ENCODE measurements at regions not wholly inside any gene's neighbourhood (a gene's known extent, or its start where the extent isn't known, plus 50 kb on each side); places are given as distances from the start of the nearest gene placed in this dataset.

DNA sequence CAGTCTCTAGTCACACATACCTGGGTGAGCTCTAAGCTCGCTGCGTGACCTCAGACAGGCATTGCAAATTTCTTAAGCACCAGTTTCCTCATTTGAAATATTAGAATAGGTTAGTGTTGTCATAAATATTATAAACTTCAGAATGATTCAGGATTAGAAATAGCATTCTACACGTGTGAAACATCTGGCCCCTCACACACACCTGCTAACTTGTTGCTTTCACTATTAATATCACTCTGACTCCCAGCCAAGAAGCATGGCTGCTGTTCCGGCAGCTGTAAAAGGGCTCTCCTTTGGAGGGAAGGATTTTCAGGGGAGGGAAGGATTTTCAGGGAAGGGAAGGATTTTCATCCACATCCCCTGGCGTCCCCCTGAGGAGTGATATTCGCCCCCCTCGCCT is 161.3 kb upstream of the GPR12 start:
- TF ChIP-seq FOXM1 (IDR thresholded peaks at IDR 0.05; ENCODE audit: borderline replicate concordance, low read depth) (no peak), EP300 (IDR thresholded peaks at IDR 0.05; ENCODE audit: borderline replicate concordance) (no peak), RAD21 (IDR thresholded peaks at IDR 0.05; ENCODE audit: low read depth) (no peak), MAX (IDR thresholded peaks at IDR 0.05) (no peak), CEBPB (IDR thresholded peaks at IDR 0.05) (no peak), REST (IDR thresholded peaks at IDR 0.05; ENCODE audit: low read depth) (no peak), TCF12 (IDR thresholded peaks at IDR 0.05; ENCODE audit: low read depth) (no peak)
- TF ChIP-seq, protein P1, sequence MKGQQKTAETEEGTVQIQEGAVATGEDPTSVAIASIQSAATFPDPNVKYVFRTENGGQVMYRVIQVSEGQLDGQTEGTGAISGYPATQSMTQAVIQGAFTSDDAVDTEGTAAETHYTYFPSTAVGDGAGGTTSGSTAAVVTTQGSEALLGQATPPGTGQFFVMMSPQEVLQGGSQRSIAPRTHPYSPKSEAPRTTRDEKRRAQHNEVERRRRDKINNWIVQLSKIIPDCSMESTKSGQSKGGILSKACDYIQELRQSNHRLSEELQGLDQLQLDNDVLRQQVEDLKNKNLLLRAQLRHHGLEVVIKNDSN (IDR thresholded peaks at IDR 0.05), result no peak
